DND-41 (cell line): ENCODE measurements at regions not wholly inside any gene's neighbourhood (a gene's known extent, or its start where the extent isn't known, plus 50 kb on each side); places are given as distances from the start of the nearest gene placed in this dataset.

Experiments used
- CTCF ChIP-seq: IDR thresholded peaks from 2 replicates; pipeline ENCODE4 v1.5.1; 2012; ENCODE audit warnings: borderline replicate concordance, low read length, moderate library complexity, mild to moderate bottlenecking; ENCODE audit not compliant: poor library complexity, severe bottlenecking; ENCODE audit errors: extremely low read depth
- EZH2 ChIP-seq: IDR thresholded peaks from 3 replicates; pipeline ENCODE4 v1.6.1; 2012; ENCODE audit warnings: borderline replicate concordance, low read depth, mild to moderate bottlenecking, moderate library complexity, low read length, inconsistent platforms; ENCODE audit not compliant: severe bottlenecking

- TF ChIP-seq EZH2 = no peak
- no peak for TF ChIP-seq CTCF
Measured at GRCh38 chr13:82701020-82701419, 1181.3 kb downstream of the SLITRK1 start.
